ENCODE measurements at regions not wholly inside any gene's neighbourhood (a gene's known extent, or its start where the extent isn't known, plus 50 kb on each side); places are given as distances from the start of the nearest gene placed in this dataset.

DNA sequence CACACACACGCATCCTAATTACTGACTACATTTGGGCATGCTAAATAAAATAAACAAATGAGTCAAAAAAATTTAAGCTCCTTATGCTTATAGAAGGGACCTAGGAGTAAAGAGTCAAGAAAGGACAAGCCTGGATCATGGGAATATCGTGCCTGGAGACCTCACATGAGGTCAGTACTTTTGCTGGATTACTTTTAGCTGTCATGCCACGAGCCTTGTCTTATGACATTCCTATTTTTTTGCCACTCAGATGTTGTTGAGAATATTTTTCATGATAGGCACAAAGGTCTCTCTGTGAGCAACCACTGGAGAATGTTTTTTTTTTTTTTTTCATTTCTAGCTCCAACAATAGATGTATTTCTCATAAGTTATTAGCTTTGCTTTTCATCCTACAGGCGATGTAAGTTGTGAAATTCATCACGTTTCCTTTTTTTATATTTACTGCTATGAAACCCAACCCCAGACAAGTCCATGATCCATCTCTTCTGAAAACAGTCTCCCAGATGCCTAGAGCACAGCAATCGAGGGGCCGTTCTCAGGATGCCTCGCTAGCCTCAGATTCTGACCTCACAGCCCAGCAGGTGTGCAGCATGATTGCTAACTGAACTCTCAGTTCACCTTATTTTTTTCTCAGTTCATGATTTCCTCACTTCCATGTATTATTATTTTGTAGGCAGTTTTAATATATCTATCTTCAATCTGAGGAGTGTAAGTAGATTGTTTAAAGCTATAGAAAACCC is 464.5 kb downstream of the IRS1 start:
- no peak overlapping the region for H3K9ac ChIP-seq (ENCODE audit: low read depth in 2 of 2, low read length in 2 of 2)
- H3K36me3 ChIP-seq, result no peaks in the 10 kb centered on the region
- intact Hi-C loops (cut with DNase I), result no loop called here
- H3K27me3 ChIP-seq, result no peaks in the 10 kb centered on the region
- no peak for TF ChIP-seq CTCF (IDR thresholded peaks at IDR 0.05)
- H3K4me3 ChIP-seq, result no peak overlapping the region
- DNase-seq, result no peak
- no peak overlapping the region for H3K27ac ChIP-seq
- H3K9me3 ChIP-seq, result no peaks in the 10 kb centered on the region
- no peaks in the 10 kb centered on the region for H3K4me1 ChIP-seq

DNA sequence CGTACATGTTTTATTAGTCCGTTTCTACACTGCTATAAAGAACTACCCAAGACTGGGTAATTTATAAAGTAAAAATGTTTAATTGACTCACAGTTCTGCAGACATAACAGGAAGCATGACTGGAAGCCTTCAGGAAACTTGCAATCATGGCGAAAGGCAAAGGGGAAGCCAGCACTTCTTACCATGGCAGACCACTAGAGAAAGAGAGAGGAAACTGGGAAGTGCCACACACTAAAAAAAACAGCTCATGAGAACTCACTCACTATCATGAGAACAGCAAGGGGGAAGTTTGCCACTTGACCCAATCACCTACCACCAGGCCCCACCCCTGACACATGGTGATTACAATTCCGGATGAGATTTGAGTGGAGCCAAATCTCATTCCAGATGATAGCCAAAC is 466.2 kb downstream of the IRS1 start:
- no peak for DNase-seq
- Histone ChIP-seq H3K9me3 (no peaks in the 10 kb centered on the region), H3K27me3 (no peaks in the 10 kb centered on the region), H3K4me3 (no peak overlapping the region), H3K9ac (ENCODE audit: low read depth in 2 of 2, low read length in 2 of 2) (no peak overlapping the region), H3K27ac (no peak overlapping the region), H3K36me3 (no peaks in the 10 kb centered on the region), H3K4me1 (no peaks in the 10 kb centered on the region)
- no peak for TF ChIP-seq CTCF (IDR thresholded peaks at IDR 0.05)
- intact Hi-C loops (cut with DNase I), result no loop called here

GRCh38 chr2:226330206-226330605 is 469.4 kb downstream of the IRS1 start:
- no peak overlapping the region for H3K4me3 ChIP-seq
- no peak overlapping the region for H3K27ac ChIP-seq
- H3K9ac ChIP-seq (ENCODE audit: low read depth in 2 of 2, low read length in 2 of 2), result no peak overlapping the region
- TF ChIP-seq CTCF (IDR thresholded peaks at IDR 0.05), result no peak
- no peak for DNase-seq
- H3K27me3 ChIP-seq, result no peaks in the 10 kb centered on the region
- no peaks in the 10 kb centered on the region for H3K4me1 ChIP-seq
- no peaks in the 10 kb centered on the region for H3K9me3 ChIP-seq
- intact Hi-C loops (cut with DNase I), result no loop called here
- H3K36me3 ChIP-seq, result no peaks in the 10 kb centered on the region

GRCh38 chr2:226329180-226329579 is 470.4 kb downstream of the IRS1 start:
- Histone ChIP-seq H3K4me3 (no peak overlapping the region), H3K9ac (ENCODE audit: low read depth in 2 of 2, low read length in 2 of 2) (no peak overlapping the region), H3K4me1 (no peaks in the 10 kb centered on the region), H3K27me3 (no peaks in the 10 kb centered on the region), H3K36me3 (no peaks in the 10 kb centered on the region), H3K27ac (no peak overlapping the region), H3K9me3 (no peaks in the 10 kb centered on the region)
- TF ChIP-seq CTCF (IDR thresholded peaks at IDR 0.05), result no peak
- DNase-seq, result no peak
- intact Hi-C loops (cut with DNase I), result no loop called here

- Histone ChIP-seq H3K9ac (ENCODE audit: low read depth in 2 of 2, low read length in 2 of 2) (no peak overlapping the region), H3K27ac (no peak overlapping the region), H3K4me3 (no peak overlapping the region), H3K4me1 (no peaks in the 10 kb centered on the region), H3K36me3 (no peaks in the 10 kb centered on the region), H3K27me3 (no peaks in the 10 kb centered on the region), H3K9me3 (no peaks in the 10 kb centered on the region)
- intact Hi-C loops (cut with DNase I), result no loop called here
- no peak for TF ChIP-seq CTCF (IDR thresholded peaks at IDR 0.05)
- DNase-seq, result no peak
Measured at GRCh38 chr2:226327830-226328229, 471.8 kb downstream of the IRS1 start.
